ENCODE measurements at regions not wholly inside any gene's neighbourhood (a gene's known extent, or its start where the extent isn't known, plus 50 kb on each side); places are given as distances from the start of the nearest gene placed in this dataset.

GRCh38 chr2:217711188-217711587, 291.6 kb downstream of the TNS1 start:
- no peaks in the 10 kb centered on the region for H3K79me2 ChIP-seq (ENCODE audit: control insufficient read depth, insufficient read depth, low read length)
- H3K4me1 ChIP-seq (ENCODE audit: control insufficient read depth in 2 of 2, insufficient read depth in 2 of 2, low read length in 2 of 2), result no peaks in the 10 kb centered on the region
- no peak for DNase-seq
- no peak overlapping the region for H3K4me3 Mint-ChIP-seq
- no peaks in the 10 kb centered on the region for H3K9me3 ChIP-seq (ENCODE audit: control extremely low read depth in 1 of 3, control insufficient read depth in 2 of 3, insufficient read depth in 1 of 3, low read length in 2 of 3)
- H4K20me1 ChIP-seq (ENCODE audit: control insufficient read depth, insufficient read depth, low read length, poor library complexity, severe bottlenecking), result no peaks in the 10 kb centered on the region
- H3K9ac ChIP-seq (ENCODE audit: low read length), result no peak overlapping the region
- H3K9me3 Mint-ChIP-seq (ENCODE audit: insufficient read depth), result no peaks in the 10 kb centered on the region
- no peak overlapping the region for H2AFZ ChIP-seq (ENCODE audit: insufficient read depth, low read depth, low read length, poor library complexity, severe bottlenecking)
- intact Hi-C loops (cut with micrococcal nuclease), result loop anchor here (10.0 kb wide), 1 partner anchor 1676 kb away; no protein-coding TSS in a partner anchor
- POLR2A ChIA-PET, result no interaction called here
- TF ChIP-seq CTCF (IDR thresholded peaks at IDR 0.05) (no peak), EZH2 (IDR thresholded peaks at IDR 0.05; ENCODE audit: borderline replicate concordance, insufficient read depth, low read depth, low read length, poor library complexity, severe bottlenecking) (no peak)
- CTCF ChIA-PET, result interaction anchor here (0.7 to 2.2 kb wide), 2 partner anchors 15 to 1179 kb away, joined by 4 to 7 read pairs; no protein-coding TSS in a partner anchor
- H3K27me3 Mint-ChIP-seq, result peaks cover 36% of the 10 kb centered on the region
- H3K27me3 ChIP-seq (replicated peaks in 1 of 4; ENCODE audit: control extremely low read depth in 1 of 4, control insufficient read depth in 3 of 4, insufficient read depth in 4 of 4, low read length in 3 of 4), result peaks cover 0 to 16% (median 7%) of the 10 kb centered on the region in 4 experiments
- no peaks in the 10 kb centered on the region for H3K36me3 ChIP-seq (replicated peaks in 1 of 2; ENCODE audit: control extremely low read depth in 1 of 2, control insufficient read depth in 1 of 2, extremely low read depth in 1 of 2, insufficient read depth in 2 of 2, low read length in 1 of 2)
- no peaks in the 10 kb centered on the region for H3K4me1 Mint-ChIP-seq
- no peak overlapping the region for H3K27ac Mint-ChIP-seq
- no peak for ATAC-seq (ENCODE audit: low read depth)
- H3K4me3 ChIP-seq (ENCODE audit: control extremely low read depth in 1 of 5, extremely low read depth in 1 of 5, insufficient read depth in 1 of 5, low read depth in 2 of 5, low read length in 4 of 5), result no peak overlapping the region
- 87% methylated on average over 4 of the region's 4 CpGs for WGBS (ENCODE audit: insufficient coverage)
- no peak overlapping the region for H3K27ac ChIP-seq (ENCODE audit: low read length in 2 of 2)
- H3K4me2 ChIP-seq (replicated peaks; ENCODE audit: low read depth, low read length, poor library complexity, severe bottlenecking), result no peak overlapping the region

- no peak overlapping the region for H3K9ac ChIP-seq (ENCODE audit: low read length)
- DNase-seq, result no peak
- ATAC-seq (ENCODE audit: low read depth), result no peak
- no peaks in the 10 kb centered on the region for H3K36me3 ChIP-seq (replicated peaks in 1 of 2; ENCODE audit: control extremely low read depth in 1 of 2, control insufficient read depth in 1 of 2, extremely low read depth in 1 of 2, insufficient read depth in 2 of 2, low read length in 1 of 2)
- H3K27me3 ChIP-seq (replicated peaks in 1 of 4; ENCODE audit: control extremely low read depth in 1 of 4, control insufficient read depth in 3 of 4, insufficient read depth in 4 of 4, low read length in 3 of 4), result peaks cover 0 to 16% (median 7%) of the 10 kb centered on the region in 4 experiments
- H3K9me3 ChIP-seq (ENCODE audit: control extremely low read depth in 1 of 3, control insufficient read depth in 2 of 3, insufficient read depth in 1 of 3, low read length in 2 of 3), result no peaks in the 10 kb centered on the region
- H3K27me3 Mint-ChIP-seq, result peaks cover 36% of the 10 kb centered on the region
- H3K9me3 Mint-ChIP-seq (ENCODE audit: insufficient read depth), result no peaks in the 10 kb centered on the region
- POLR2A ChIA-PET, result no interaction called here
- H3K27ac Mint-ChIP-seq, result no peak overlapping the region
- CTCF ChIA-PET, result interaction anchor here (0.9 kb wide), 1 partner anchor 1028 kb away, joined by 3 read pairs; no protein-coding TSS in a partner anchor
- H3K79me2 ChIP-seq (ENCODE audit: control insufficient read depth, insufficient read depth, low read length), result no peaks in the 10 kb centered on the region
- TF ChIP-seq CTCF (IDR thresholded peaks at IDR 0.05), result no peak
- no peak for TF ChIP-seq EZH2 (IDR thresholded peaks at IDR 0.05; ENCODE audit: borderline replicate concordance, insufficient read depth, low read depth, low read length, poor library complexity, severe bottlenecking)
- no peak overlapping the region for H3K4me3 Mint-ChIP-seq
- no peak overlapping the region for H3K27ac ChIP-seq (ENCODE audit: low read length in 2 of 2)
- WGBS (ENCODE audit: insufficient coverage), result 75% methylated on average over 1 of the region's 1 CpG
- no peak overlapping the region for H3K4me3 ChIP-seq (ENCODE audit: control extremely low read depth in 1 of 5, extremely low read depth in 1 of 5, insufficient read depth in 1 of 5, low read depth in 2 of 5, low read length in 4 of 5)
- no peaks in the 10 kb centered on the region for H3K4me1 Mint-ChIP-seq
- no peak overlapping the region for H3K4me2 ChIP-seq (replicated peaks; ENCODE audit: low read depth, low read length, poor library complexity, severe bottlenecking)
- no peak overlapping the region for H2AFZ ChIP-seq (ENCODE audit: insufficient read depth, low read depth, low read length, poor library complexity, severe bottlenecking)
- intact Hi-C loops (cut with micrococcal nuclease), result loop anchor here (10.0 kb wide), 1 partner anchor 1675 kb away; no protein-coding TSS in a partner anchor
- no peaks in the 10 kb centered on the region for H3K4me1 ChIP-seq (ENCODE audit: control insufficient read depth in 2 of 2, insufficient read depth in 2 of 2, low read length in 2 of 2)
- H4K20me1 ChIP-seq (ENCODE audit: control insufficient read depth, insufficient read depth, low read length, poor library complexity, severe bottlenecking), result no peaks in the 10 kb centered on the region
Observed at GRCh38 chr2:217710211-217710765, 292.5 kb downstream of the TNS1 start.
